ENCODE measurements at regions not wholly inside any gene's neighbourhood (a gene's known extent, or its start where the extent isn't known, plus 50 kb on each side); places are given as distances from the start of the nearest gene placed in this dataset.
"Not testable (repeated sequence)": the region's sequence is repeated elsewhere in the genome, so short reads cannot be mapped to it uniquely, and the experiment has no call there.

- DNase-seq (ENCODE audit: low read depth in 2 of 2) = no peak
Measured at GRCh38 chr12:46670636-46671035, 155.2 kb downstream of the SLC38A4 start.

- no peak for DNase-seq (ENCODE audit: low read depth in 2 of 2)
Measured at GRCh38 chr12:46669720-46670119, 156.1 kb downstream of the SLC38A4 start.

GRCh38 chr12:46667551-46667950 is 158.2 kb downstream of the SLC38A4 start:
- no peak for DNase-seq (ENCODE audit: low read depth in 2 of 2)

- no peak for DNase-seq (ENCODE audit: low read depth in 2 of 2)
Measured at GRCh38 chr12:46664761-46665287, 161.0 kb downstream of the SLC38A4 start.

GRCh38 chr12:46663318-46663717 is 162.5 kb downstream of the SLC38A4 start:
- no peak for DNase-seq (ENCODE audit: low read depth in 2 of 2)

GRCh38 chr12:46661110-46661845 is 164.5 kb downstream of the SLC38A4 start:
- no peak for DNase-seq (ENCODE audit: low read depth in 2 of 2)

GRCh38 chr12:46660719-46661109 is 165.1 kb downstream of the SLC38A4 start:
- no peak for DNase-seq (ENCODE audit: low read depth in 2 of 2)

GRCh38 chr12:46660276-46660675 is 165.5 kb downstream of the SLC38A4 start:
- no peak for DNase-seq (ENCODE audit: low read depth in 2 of 2)

GRCh38 chr12:46659824-46660223 is 166.0 kb downstream of the SLC38A4 start:
- no peak for DNase-seq (ENCODE audit: low read depth in 2 of 2)

- no peak for DNase-seq (ENCODE audit: low read depth in 2 of 2)
Measured at GRCh38 chr12:46659032-46659650, 166.7 kb downstream of the SLC38A4 start.

GRCh38 chr12:46657453-46658411 is 168.1 kb downstream of the SLC38A4 start:
- DNase-seq (ENCODE audit: low read depth in 2 of 2) = no peak

- not testable (repeated sequence) for DNase-seq (ENCODE audit: low read depth in 2 of 2)
Measured at GRCh38 chr12:46655984-46656383, 169.8 kb downstream of the SLC38A4 start.

GRCh38 chr12:46653311-46653710 is 172.5 kb downstream of the SLC38A4 start:
- DNase-seq (ENCODE audit: low read depth in 2 of 2) = no peak

- no peak for DNase-seq (ENCODE audit: low read depth in 2 of 2)
Measured at GRCh38 chr12:46652692-46653091, 173.1 kb downstream of the SLC38A4 start.

GRCh38 chr12:46650688-46651087 is 175.1 kb downstream of the SLC38A4 start:
- DNase-seq (ENCODE audit: low read depth in 2 of 2) = no peak

GRCh38 chr12:46649433-46649832 is 176.4 kb downstream of the SLC38A4 start:
- no peak for DNase-seq (ENCODE audit: low read depth in 2 of 2)

- no peak for DNase-seq (ENCODE audit: low read depth in 2 of 2)
Measured at GRCh38 chr12:46647034-46647433, 178.8 kb downstream of the SLC38A4 start.

GRCh38 chr12:46641649-46642048 is 184.1 kb downstream of the SLC38A4 start:
- not testable (repeated sequence) for DNase-seq (ENCODE audit: low read depth in 2 of 2)

GRCh38 chr12:46635818-46636217 is 190.0 kb downstream of the SLC38A4 start:
- DNase-seq (ENCODE audit: low read depth in 2 of 2) = no peak

GRCh38 chr12:46629331-46630229 is 196.2 kb downstream of the SLC38A4 start:
- no peak for DNase-seq (ENCODE audit: low read depth in 2 of 2)

GRCh38 chr12:46628176-46628575 is 197.6 kb downstream of the SLC38A4 start:
- DNase-seq (ENCODE audit: low read depth in 2 of 2) = no peak
